ENCODE measurements at regions not wholly inside any gene's neighbourhood (a gene's known extent, or its start where the extent isn't known, plus 50 kb on each side); places are given as distances from the start of the nearest gene placed in this dataset.

DNA sequence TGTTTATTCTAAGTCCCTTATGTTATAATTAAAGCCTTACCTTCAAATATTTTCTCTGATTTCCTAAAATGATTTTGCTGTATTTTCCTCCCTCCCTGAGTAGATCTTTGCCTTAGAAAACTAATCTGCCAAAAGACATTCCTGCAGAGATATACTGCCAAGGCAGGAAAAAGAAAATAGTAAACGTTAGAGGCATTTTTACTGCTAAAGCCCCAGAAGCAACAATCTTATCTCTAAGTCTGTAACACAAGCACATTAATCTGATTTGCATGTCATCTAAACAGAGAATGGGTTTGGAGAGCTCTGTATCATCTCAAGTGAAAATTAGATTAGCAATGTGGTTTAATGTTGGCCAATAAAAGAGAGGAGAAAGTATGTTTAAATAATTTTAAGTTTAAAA is 847.7 kb downstream of the MAT2B start:
- Mint-ChIP-seq H3K4me1 (ENCODE audit: low read depth) (no peaks in the 10 kb centered on the region), H3K36me3 (no peaks in the 10 kb centered on the region), H3K27me3 (no peaks in the 10 kb centered on the region), H3K27ac (no peak overlapping the region), H3K9me3 (ENCODE audit: low read depth) (peaks cover 10% of the 10 kb centered on the region), H3K4me3 (no peak overlapping the region)

GRCh38 chr5:164354139-164354751 is 848.8 kb downstream of the MAT2B start:
- peaks cover 10% of the 10 kb centered on the region for H3K9me3 Mint-ChIP-seq (ENCODE audit: low read depth)
- H3K27me3 Mint-ChIP-seq = no peaks in the 10 kb centered on the region
- no peak overlapping the region for H3K27ac Mint-ChIP-seq
- H3K4me3 Mint-ChIP-seq = no peak overlapping the region
- no peaks in the 10 kb centered on the region for H3K36me3 Mint-ChIP-seq
- H3K4me1 Mint-ChIP-seq (ENCODE audit: low read depth) = no peaks in the 10 kb centered on the region

DNA sequence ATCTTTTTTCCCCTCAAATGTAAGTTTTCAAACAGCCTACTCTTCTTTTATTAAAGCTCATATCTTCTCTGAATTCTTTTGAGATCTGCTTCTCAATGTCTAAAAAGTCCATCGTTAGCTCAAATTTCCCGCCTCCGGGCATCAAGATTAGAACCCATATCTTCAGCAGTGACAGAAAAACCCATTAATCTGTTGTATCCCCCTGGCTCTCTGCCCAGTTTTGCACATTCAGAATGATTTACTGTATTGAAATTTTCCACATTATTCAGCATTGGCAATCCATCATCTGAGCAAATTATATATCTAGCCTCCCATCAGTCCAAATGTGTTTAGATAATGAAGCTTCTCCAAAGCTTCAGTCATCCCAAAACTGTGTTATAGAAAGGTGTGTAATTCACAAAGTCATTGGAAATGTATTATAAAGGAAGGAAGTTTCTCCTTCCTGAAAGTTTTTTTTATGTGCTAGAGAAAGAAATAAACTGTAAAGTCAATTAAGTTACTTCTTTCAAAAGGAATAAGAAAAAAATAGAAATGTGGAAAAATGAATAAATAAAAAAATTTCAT is 849.9 kb downstream of the MAT2B start:
- Mint-ChIP-seq H3K27ac (no peak overlapping the region), H3K36me3 (no peaks in the 10 kb centered on the region), H3K27me3 (no peaks in the 10 kb centered on the region), H3K9me3 (ENCODE audit: low read depth) (peaks cover 10% of the 10 kb centered on the region), H3K4me1 (ENCODE audit: low read depth) (no peaks in the 10 kb centered on the region), H3K4me3 (no peak overlapping the region)

DNA sequence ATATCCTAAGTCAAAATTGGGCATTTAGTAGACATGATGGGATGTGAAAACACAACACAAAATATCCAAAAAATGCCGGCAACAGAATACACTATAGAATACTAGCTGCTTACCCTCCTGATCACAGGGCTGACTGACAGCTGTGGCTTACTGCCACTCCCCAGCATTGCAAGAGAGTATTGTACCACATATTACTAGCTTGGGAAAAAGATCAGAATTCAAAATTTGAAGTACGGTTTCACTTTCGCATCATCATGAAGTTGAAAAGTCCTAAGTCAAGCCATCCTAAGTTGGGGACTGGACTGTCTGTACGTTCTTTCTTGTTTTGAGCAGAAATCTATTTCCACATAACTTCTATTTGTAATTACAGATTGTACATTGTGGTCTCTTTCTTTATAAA is 851.4 kb downstream of the MAT2B start:
- peaks cover 6% of the 10 kb centered on the region for H3K9me3 Mint-ChIP-seq (ENCODE audit: low read depth)
- H3K27me3 Mint-ChIP-seq = no peaks in the 10 kb centered on the region
- no peak overlapping the region for H3K4me3 Mint-ChIP-seq
- no peaks in the 10 kb centered on the region for H3K4me1 Mint-ChIP-seq (ENCODE audit: low read depth)
- H3K36me3 Mint-ChIP-seq = no peaks in the 10 kb centered on the region
- H3K27ac Mint-ChIP-seq = no peak overlapping the region

DNA sequence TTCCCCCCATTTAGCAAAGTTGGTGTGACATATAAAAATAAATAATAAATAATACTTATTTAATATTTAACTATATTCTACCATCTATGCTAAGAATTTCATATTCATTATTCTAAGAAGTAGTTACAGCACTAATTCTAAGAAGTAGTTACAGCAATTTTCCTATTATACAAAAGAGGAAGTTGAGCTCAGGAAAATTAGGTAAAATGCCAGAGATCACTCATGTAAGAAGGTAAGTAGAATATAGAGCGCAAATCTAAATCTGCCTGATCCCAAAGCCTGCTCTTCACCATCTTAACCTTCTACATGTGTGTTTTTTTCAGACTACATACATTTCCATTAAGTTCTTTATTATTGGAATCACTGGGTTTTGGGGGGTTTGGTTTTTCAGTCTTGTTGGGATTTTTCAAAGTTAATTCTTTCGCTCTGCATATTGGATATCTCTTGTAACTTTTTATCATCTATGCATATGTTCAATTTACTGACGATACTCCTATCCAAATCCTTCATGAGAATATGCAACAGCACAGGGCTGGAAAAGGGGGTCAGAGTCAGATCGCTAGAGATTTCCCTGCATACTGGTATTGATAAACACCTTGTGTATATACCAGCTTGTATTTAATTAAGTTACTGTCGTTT is 852.1 kb downstream of the MAT2B start:
- Mint-ChIP-seq H3K36me3 (no peaks in the 10 kb centered on the region), H3K9me3 (ENCODE audit: low read depth) (peaks cover 3% of the 10 kb centered on the region), H3K4me1 (ENCODE audit: low read depth) (no peaks in the 10 kb centered on the region), H3K4me3 (no peak overlapping the region), H3K27ac (no peak overlapping the region), H3K27me3 (no peaks in the 10 kb centered on the region)

DNA sequence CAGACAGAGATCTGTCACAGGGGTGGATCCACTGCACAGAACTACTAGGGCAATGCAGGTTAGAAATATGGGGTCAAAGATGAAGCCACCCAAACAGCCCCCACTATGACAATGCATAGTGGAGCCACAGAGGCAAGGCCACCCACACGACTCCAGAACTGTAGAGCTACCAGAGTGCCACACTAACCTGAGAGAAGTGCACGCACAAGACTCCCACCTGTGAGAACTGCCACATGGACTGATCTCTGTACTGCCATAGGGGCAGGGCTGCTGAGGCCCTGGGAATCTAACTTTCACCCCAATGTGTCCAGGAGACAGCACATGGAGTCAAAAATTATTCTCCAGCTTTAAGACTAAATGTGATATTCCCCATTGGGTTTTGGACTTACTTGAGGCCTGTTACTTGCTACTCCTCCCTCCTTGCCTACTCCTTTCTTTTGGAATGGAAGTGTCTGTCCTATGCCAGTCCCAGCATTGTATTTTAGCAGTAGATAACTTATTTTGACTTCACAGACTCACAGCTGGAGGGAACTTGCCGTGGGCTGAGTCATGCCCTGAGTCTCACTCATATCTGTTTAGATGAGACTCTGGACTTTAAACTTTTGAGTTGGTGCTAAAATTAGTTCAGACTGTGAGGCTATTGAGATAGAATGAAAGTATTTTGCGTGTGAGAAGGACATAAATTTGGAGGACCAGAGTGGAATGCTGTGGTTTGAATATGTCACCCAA is 853.3 kb downstream of the MAT2B start:
- no peak overlapping the region for H3K27ac Mint-ChIP-seq
- peaks cover 4% of the 10 kb centered on the region for H3K9me3 Mint-ChIP-seq (ENCODE audit: low read depth)
- no peaks in the 10 kb centered on the region for H3K36me3 Mint-ChIP-seq
- H3K4me1 Mint-ChIP-seq (ENCODE audit: low read depth) = no peaks in the 10 kb centered on the region
- H3K4me3 Mint-ChIP-seq = no peak overlapping the region
- no peaks in the 10 kb centered on the region for H3K27me3 Mint-ChIP-seq

- no peaks in the 10 kb centered on the region for H3K36me3 Mint-ChIP-seq
- peaks cover 4% of the 10 kb centered on the region for H3K9me3 Mint-ChIP-seq (ENCODE audit: low read depth)
- H3K27ac Mint-ChIP-seq = no peak overlapping the region
- no peaks in the 10 kb centered on the region for H3K27me3 Mint-ChIP-seq
- no peaks in the 10 kb centered on the region for H3K4me1 Mint-ChIP-seq (ENCODE audit: low read depth)
- no peak overlapping the region for H3K4me3 Mint-ChIP-seq
These were observed 854.1 kb downstream of the MAT2B start for GRCh38 chr5:164359260-164360255.

DNA sequence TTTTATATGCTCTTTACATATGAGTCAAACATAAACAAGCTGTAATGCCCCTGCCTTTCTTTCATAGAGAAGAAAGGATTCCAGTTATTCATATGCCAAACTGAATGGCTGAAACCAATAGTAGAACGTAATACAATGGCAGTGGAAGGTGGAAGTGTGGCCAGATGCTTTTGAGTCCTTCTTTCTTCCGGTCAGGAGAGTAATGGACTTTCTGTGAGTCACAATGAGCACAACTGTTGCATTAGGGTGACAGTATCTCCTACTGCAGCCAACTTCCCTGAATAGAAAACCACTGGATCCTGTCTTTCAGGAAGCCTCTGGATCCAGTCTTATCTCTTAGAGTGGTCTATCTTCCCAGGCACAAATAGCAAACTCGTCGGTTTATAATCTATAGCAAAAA is 855.2 kb downstream of the MAT2B start:
- H3K4me3 Mint-ChIP-seq = no peak overlapping the region
- no peaks in the 10 kb centered on the region for H3K4me1 Mint-ChIP-seq (ENCODE audit: low read depth)
- no peak overlapping the region for H3K27ac Mint-ChIP-seq
- no peaks in the 10 kb centered on the region for H3K36me3 Mint-ChIP-seq
- no peaks in the 10 kb centered on the region for H3K27me3 Mint-ChIP-seq
- peaks cover 4% of the 10 kb centered on the region for H3K9me3 Mint-ChIP-seq (ENCODE audit: low read depth)

GRCh38 chr5:164361986-164362385 is 856.6 kb downstream of the MAT2B start:
- peaks cover 8% of the 10 kb centered on the region for H3K9me3 Mint-ChIP-seq (ENCODE audit: low read depth)
- H3K27me3 Mint-ChIP-seq = no peaks in the 10 kb centered on the region
- no peaks in the 10 kb centered on the region for H3K36me3 Mint-ChIP-seq
- H3K4me1 Mint-ChIP-seq (ENCODE audit: low read depth) = no peaks in the 10 kb centered on the region
- no peak overlapping the region for H3K4me3 Mint-ChIP-seq
- H3K27ac Mint-ChIP-seq = no peak overlapping the region

- H3K4me1 Mint-ChIP-seq (ENCODE audit: low read depth) = no peaks in the 10 kb centered on the region
- no peak overlapping the region for H3K4me3 Mint-ChIP-seq
- H3K9me3 Mint-ChIP-seq (ENCODE audit: low read depth) = peaks cover 8% of the 10 kb centered on the region
- H3K36me3 Mint-ChIP-seq = no peaks in the 10 kb centered on the region
- H3K27ac Mint-ChIP-seq = no peak overlapping the region
- no peaks in the 10 kb centered on the region for H3K27me3 Mint-ChIP-seq
These were observed 857.4 kb downstream of the MAT2B start for GRCh38 chr5:164362835-164363234.

GRCh38 chr5:164364237-164365208 is 859.1 kb downstream of the MAT2B start:
- no peak overlapping the region for H3K27ac Mint-ChIP-seq
- H3K4me3 Mint-ChIP-seq = no peak overlapping the region
- H3K4me1 Mint-ChIP-seq (ENCODE audit: low read depth) = no peaks in the 10 kb centered on the region
- no peaks in the 10 kb centered on the region for H3K36me3 Mint-ChIP-seq
- peaks cover 8% of the 10 kb centered on the region for H3K9me3 Mint-ChIP-seq (ENCODE audit: low read depth)
- no peaks in the 10 kb centered on the region for H3K27me3 Mint-ChIP-seq

DNA sequence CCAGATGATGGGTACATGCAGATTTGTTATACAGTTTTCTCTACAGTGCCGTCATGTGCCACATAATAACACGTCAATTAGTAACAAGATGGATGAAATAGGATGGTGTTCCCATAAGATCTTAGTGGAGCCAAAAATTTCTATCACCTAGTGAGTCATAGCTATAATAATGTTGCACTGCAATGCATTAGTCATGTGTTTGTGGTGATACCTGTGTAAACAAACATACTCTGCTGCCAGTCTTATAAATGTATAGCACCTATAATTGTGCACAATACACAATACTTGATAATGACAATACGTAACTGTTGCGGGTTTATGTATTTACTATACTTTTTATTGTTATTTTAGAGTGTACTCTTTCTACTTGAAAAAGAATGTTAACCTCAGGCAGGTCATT is 865.4 kb downstream of the MAT2B start:
- Mint-ChIP-seq H3K27me3 (no peaks in the 10 kb centered on the region), H3K36me3 (no peaks in the 10 kb centered on the region), H3K9me3 (ENCODE audit: low read depth) (peaks cover 4% of the 10 kb centered on the region), H3K4me3 (no peak overlapping the region), H3K4me1 (ENCODE audit: low read depth) (no peaks in the 10 kb centered on the region), H3K27ac (no peak overlapping the region)

- Mint-ChIP-seq H3K36me3 (no peaks in the 10 kb centered on the region), H3K27ac (no peak overlapping the region), H3K4me3 (no peak overlapping the region), H3K4me1 (ENCODE audit: low read depth) (no peaks in the 10 kb centered on the region), H3K9me3 (ENCODE audit: low read depth) (no peaks in the 10 kb centered on the region), H3K27me3 (no peaks in the 10 kb centered on the region)
These were observed 867.5 kb downstream of the MAT2B start for GRCh38 chr5:164372892-164373291.

DNA sequence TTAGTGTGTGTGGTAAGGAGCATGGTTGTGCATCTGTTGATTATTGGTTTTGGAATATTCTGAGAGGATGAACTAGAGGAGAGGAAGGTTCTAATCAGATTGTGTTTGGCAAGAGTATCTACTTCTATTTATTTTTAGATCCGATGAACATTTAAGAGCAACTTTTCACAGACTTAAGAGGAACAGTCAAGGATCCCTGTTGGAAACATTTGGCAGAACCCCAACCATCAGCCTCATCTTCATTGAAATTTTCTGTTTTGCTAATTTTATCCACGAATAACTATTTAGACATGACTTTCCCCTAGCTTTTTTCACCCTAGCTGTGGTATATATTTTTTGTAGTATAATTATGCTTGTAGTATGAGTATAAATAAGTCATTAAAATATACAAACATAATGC is 868.5 kb downstream of the MAT2B start:
- no peak overlapping the region for H3K27ac Mint-ChIP-seq
- no peaks in the 10 kb centered on the region for H3K27me3 Mint-ChIP-seq
- H3K9me3 Mint-ChIP-seq (ENCODE audit: low read depth) = peaks cover 4% of the 10 kb centered on the region
- H3K4me1 Mint-ChIP-seq (ENCODE audit: low read depth) = no peaks in the 10 kb centered on the region
- H3K4me3 Mint-ChIP-seq = no peak overlapping the region
- H3K36me3 Mint-ChIP-seq = no peaks in the 10 kb centered on the region
